ENCODE measurements at regions not wholly inside any gene's neighbourhood (a gene's known extent, or its start where the extent isn't known, plus 50 kb on each side); places are given as distances from the start of the nearest gene placed in this dataset.
A peak's percentile ranks its signal among the peaks of the same experiment; 100 is the strongest.

DNA sequence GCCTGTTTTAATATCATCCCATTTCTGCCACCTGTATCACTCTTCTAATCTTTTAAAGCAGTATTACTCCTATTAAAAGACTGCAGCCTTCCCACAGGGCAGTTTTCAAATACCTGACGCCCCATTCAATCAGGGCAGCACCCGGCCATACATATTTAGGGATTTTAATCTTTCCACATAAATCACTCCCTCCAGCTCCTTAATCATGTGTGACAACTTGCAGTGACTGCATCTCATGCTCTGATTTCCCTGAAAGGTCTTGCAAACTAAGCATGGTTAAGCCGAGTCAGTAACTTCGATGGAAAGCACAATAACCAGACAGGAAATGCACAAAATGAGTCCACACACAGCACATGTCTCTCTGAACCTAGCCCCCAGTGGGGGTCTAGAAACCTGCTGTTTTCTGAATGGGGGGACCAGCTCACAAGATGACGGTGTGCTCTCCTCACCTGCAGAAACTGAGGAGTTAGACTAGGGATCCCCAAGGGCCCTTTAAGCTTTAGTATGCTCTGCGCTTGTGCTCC lies 116.9 kb upstream of the CREB1 start (continued):
- TF ChIP-seq ZKSCAN8 (CRISPR knock-in tag; IDR thresholded peaks at IDR 0.05): no peak
- TF ChIP-seq, protein P1, sequence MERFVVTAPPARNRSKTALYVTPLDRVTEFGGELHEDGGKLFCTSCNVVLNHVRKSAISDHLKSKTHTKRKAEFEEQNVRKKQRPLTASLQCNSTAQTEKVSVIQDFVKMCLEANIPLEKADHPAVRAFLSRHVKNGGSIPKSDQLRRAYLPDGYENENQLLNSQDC (CRISPR knock-in tag; IDR thresholded peaks at IDR 0.05): no peak
- TF ChIP-seq, protein P2, sequence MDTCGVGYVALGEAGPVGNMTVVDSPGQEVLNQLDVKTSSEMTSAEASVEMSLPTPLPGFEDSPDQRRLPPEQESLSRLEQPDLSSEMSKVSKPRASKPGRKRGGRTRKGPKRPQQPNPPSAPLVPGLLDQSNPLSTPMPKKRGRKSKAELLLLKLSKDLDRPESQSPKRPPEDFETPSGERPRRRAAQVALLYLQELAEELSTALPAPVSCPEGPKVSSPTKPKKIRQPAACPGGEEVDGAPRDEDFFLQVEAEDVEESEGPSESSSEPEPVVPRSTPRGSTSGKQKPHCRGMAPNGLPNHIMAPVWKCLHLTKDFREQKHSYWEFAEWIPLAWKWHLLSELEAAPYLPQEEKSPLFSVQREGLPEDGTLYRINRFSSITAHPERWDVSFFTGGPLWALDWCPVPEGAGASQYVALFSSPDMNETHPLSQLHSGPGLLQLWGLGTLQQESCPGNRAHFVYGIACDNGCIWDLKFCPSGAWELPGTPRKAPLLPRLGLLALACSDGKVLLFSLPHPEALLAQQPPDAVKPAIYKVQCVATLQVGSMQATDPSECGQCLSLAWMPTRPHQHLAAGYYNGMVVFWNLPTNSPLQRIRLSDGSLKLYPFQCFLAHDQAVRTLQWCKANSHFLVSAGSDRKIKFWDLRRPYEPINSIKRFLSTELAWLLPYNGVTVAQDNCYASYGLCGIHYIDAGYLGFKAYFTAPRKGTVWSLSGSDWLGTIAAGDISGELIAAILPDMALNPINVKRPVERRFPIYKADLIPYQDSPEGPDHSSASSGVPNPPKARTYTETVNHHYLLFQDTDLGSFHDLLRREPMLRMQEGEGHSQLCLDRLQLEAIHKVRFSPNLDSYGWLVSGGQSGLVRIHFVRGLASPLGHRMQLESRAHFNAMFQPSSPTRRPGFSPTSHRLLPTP (IDR thresholded peaks at IDR 0.05; ENCODE audit: borderline replicate concordance, extremely low read depth, insufficient read length): no peak

DNA sequence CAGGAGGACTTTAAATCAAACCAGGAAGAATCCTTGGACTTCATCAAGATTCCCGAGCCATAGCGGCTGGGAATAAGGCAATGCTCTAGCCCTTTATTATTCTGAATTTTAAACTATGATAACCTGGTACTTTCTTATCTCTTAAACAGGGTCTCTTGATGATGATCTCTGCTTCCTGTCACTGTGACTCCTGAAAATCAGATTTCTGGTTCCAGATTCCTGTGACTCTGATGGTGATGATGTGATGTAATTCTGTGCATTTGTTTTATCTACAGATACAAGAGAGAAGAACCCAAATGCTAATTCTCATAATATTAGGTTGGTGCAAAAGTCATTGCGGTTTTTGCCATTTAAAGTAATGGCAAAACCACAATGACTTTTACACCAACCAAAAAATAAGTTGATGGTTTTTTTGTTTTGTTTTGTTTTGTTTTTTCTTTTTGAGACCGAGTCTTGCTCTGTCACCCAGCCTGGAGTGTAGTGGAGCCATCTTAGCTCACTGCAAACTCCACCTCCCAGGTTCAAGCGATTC lies 116.3 kb upstream of the CREB1 start:
- no peak for FAIRE-seq
- H3K36me3 ChIP-seq (ENCODE audit: control insufficient read depth, insufficient read depth, low read length): no peaks in the 10 kb centered on the region; the same call in 2 of the 3 replicates
- TF ChIP-seq, protein P3, sequence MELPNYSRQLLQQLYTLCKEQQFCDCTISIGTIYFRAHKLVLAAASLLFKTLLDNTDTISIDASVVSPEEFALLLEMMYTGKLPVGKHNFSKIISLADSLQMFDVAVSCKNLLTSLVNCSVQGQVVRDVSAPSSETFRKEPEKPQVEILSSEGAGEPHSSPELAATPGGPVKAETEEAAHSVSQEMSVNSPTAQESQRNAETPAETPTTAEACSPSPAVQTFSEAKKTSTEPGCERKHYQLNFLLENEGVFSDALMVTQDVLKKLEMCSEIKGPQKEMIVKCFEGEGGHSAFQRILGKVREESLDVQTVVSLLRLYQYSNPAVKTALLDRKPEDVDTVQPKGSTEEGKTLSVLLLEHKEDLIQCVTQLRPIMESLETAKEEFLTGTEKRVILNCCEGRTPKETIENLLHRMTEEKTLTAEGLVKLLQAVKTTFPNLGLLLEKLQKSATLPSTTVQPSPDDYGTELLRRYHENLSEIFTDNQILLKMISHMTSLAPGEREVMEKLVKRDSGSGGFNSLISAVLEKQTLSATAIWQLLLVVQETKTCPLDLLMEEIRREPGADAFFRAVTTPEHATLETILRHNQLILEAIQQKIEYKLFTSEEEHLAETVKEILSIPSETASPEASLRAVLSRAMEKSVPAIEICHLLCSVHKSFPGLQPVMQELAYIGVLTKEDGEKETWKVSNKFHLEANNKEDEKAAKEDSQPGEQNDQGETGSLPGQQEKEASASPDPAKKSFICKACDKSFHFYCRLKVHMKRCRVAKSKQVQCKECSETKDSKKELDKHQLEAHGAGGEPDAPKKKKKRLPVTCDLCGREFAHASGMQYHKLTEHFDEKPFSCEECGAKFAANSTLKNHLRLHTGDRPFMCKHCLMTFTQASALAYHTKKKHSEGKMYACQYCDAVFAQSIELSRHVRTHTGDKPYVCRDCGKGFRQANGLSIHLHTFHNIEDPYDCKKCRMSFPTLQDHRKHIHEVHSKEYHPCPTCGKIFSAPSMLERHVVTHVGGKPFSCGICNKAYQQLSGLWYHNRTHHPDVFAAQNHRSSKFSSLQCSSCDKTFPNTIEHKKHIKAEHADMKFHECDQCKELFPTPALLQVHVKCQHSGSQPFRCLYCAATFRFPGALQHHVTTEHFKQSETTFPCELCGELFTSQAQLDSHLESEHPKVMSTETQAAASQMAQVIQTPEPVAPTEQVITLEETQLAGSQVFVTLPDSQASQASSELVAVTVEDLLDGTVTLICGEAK (IDR thresholded peaks at IDR 0.05): peak; percentile 75
- TF ChIP-seq, protein P3 (CRISPR knock-in tag; IDR thresholded peaks at IDR 0.05): no peak
- no peak for TF ChIP-seq CBX1 (IDR thresholded peaks at IDR 0.05; ENCODE audit: low read depth)
- TF ChIP-seq RCOR1 (IDR thresholded peaks at IDR 0.05; ENCODE audit: borderline replicate concordance in 1 of 2, low read depth in 2 of 2, low read length in 2 of 2): 0 out of 4 replicates have a peak, but pooled peaks of 1 of the 2 experiments have one; percentile 7
- no peaks in the 10 kb centered on the region for H3K9me3 ChIP-seq (replicated peaks; ENCODE audit: control insufficient read depth, insufficient read depth, low read depth, low read length)
- ChIA-PET POLR2A (interaction anchor here (0.6 kb wide), 1 partner anchor 936 kb away, joined by 3 read pairs; no protein-coding TSS in a partner anchor), CTCF (ENCODE audit: low intra/inter-chr PET ratio) (no interaction called here)
- H3K79me2 ChIP-seq (ENCODE audit: control insufficient read depth, insufficient read depth, low read length): no peaks in the 10 kb centered on the region
- peaks cover 4 to 59% of the 10 kb centered on the region in 2 experiments; a peak in 3 of 5 replicates for H3K4me1 ChIP-seq (replicated peaks in 1 of 2; ENCODE audit: control insufficient read depth in 2 of 2, insufficient read depth in 2 of 2, low read length in 2 of 2)
- intact Hi-C loops (cut with micrococcal nuclease): no loop called here
- no peak overlapping the region for H3K9ac ChIP-seq (ENCODE audit: insufficient read depth in 1 of 2, low read depth in 2 of 2, low read length in 2 of 2)
- no peak for DNase-seq (ENCODE audit: extremely low read depth in 1 of 4, low spot score in 3 of 4)
- in situ Hi-C loops (cut with MboI): no loop called here
- ATAC-seq: no peak
- no peaks in the 10 kb centered on the region for H3K27me3 ChIP-seq (ENCODE audit: control insufficient read depth in 2 of 2, insufficient read depth in 2 of 2, low read length in 2 of 2)
- no peaks in the 10 kb centered on the region for H3K9me1 ChIP-seq (ENCODE audit: control insufficient read depth, insufficient read depth, low read length)
- H3K27ac ChIP-seq (ENCODE audit: extremely low read depth, low read depth, low read length): no peak overlapping the region
- no TSS peak for BruUV-seq (replicated peaks)
- H4K20me1 ChIP-seq (replicated peaks; ENCODE audit: control insufficient read depth, insufficient read depth, low read length): no peaks in the 10 kb centered on the region
- WGBS (ENCODE audit: insufficient coverage, low coverage, missing lambda C conversion rate): 36% methylated on average over 5 of the region's 5 CpGs
- no peak overlapping the region for H3K4me3 ChIP-seq
- H3K4me2 ChIP-seq (ENCODE audit: insufficient read depth, low read length): no peak overlapping the region
- no peak overlapping the region for H2AFZ ChIP-seq (ENCODE audit: low read depth, low read length)

All from K562 (cell line).